Lung (tissue), 11 donors: ENCODE measurements at regions not wholly inside any gene's neighbourhood (a gene's known extent, or its start where the extent isn't known, plus 50 kb on each side); places are given as distances from the start of the nearest gene placed in this dataset.

Experiments used
- ATAC-seq: fragments of 200-7000 bp; cut with Tn5 transposase; one replicate; pipeline ENCODE4 v1.9.1; 2020; ENCODE audit warnings: moderate number of reproducible peaks; ENCODE audit not compliant: insufficient read depth, low FRiP score
- DNase-seq, 3 donors: peaks; one replicate each; pipeline ENCODE4 v3.0.0-alpha.2; 2013 to 2017
- H3K27ac ChIP-seq, 2 donors: one replicate each; pipeline ENCODE4 v1.5.1; 2013; ENCODE audit warnings: mild to moderate bottlenecking in 2 of 2, moderate library complexity in 2 of 2, control low read depth in 1 of 2, inconsistent platforms in 1 of 2, low read depth in 1 of 2, low read length in 1 of 2
- H3K27me3 ChIP-seq, 3 donors: one replicate each; pipeline ENCODE4 v1.5.1; 2013; ENCODE audit warnings: low read length in 2 of 3; ENCODE audit not compliant: control insufficient read depth in 3 of 3, insufficient read depth in 3 of 3
- H3K36me3 ChIP-seq, 4 donors: one replicate each; pipeline ENCODE4 v1.5.1; 2013; ENCODE audit warnings: low read length in 4 of 4, mild to moderate bottlenecking in 1 of 4, moderate library complexity in 1 of 4; ENCODE audit not compliant: control insufficient read depth in 4 of 4, insufficient read depth in 4 of 4
- H3K4me1 ChIP-seq, 5 donors: one replicate each; pipeline ENCODE4 v1.5.1; 2013; ENCODE audit warnings: low read length in 5 of 5, mild to moderate bottlenecking in 2 of 5, moderate library complexity in 1 of 5; ENCODE audit not compliant: control insufficient read depth in 5 of 5, insufficient read depth in 5 of 5
- H3K4me3 ChIP-seq: one replicate; pipeline ENCODE4 v1.5.1; 2013; ENCODE audit warnings: mild to moderate bottlenecking, control low read depth, moderate library complexity
- H3K9ac ChIP-seq, 2 donors: one replicate each; pipeline ENCODE4 v1.5.1; 2013; ENCODE audit warnings: low read length in 2 of 2, control low read depth in 1 of 2; ENCODE audit not compliant: insufficient read depth in 1 of 2
- H3K9me3 ChIP-seq, 4 donors: one replicate each; pipeline ENCODE4 v1.5.1; 2013; ENCODE audit warnings: low read length in 3 of 4, mild to moderate bottlenecking in 1 of 4, moderate library complexity in 1 of 4; ENCODE audit not compliant: control insufficient read depth in 4 of 4, insufficient read depth in 3 of 4
- CTCF ChIP-seq: IDR thresholded peaks from 2 replicates; pipeline ENCODE4 v1.5.1; 2012; ENCODE audit warnings: mild to moderate bottlenecking; ENCODE audit errors: control extremely low read depth, extremely low read depth
- WGBS, 2 donors: extraction: QIAGEN DNeasy Blood & Tissue Kit; methylation state at CpG; one replicate each; pipeline ENCODE4 v1.1.7; 2013; 5-methylcytosine and 5-hydroxymethylcytosine counted together
- donor health status: control.
- donor health status: control.
- donor health status: Bipolar disorder and iron deficiency.
- donor health status: healthy.
- donor health status: DM: yes; HTN: yes; CAD: no.

- TF ChIP-seq CTCF = no peak
- no peak for DNase-seq
- H3K27ac ChIP-seq = no peak overlapping the region
- H3K9me3 ChIP-seq = peaks cover 0 to 9% (median 0%) of the 10 kb centered on the region in 4 donors
- H3K4me1 ChIP-seq = peaks cover 0 to 3% (median 0%) of the 10 kb centered on the region in 5 donors
- H3K36me3 ChIP-seq = no peaks in the 10 kb centered on the region
- no peak for ATAC-seq
- WGBS, 2 donors = 69 to 78% methylated on average over 4 of the region's 4 CpGs
- no peak overlapping the region for H3K4me3 ChIP-seq
- H3K9ac ChIP-seq = no peak overlapping the region
- H3K27me3 ChIP-seq = no peaks in the 10 kb centered on the region
These were observed 737.2 kb downstream of the CDH11 start for GRCh38 chr16:64384636-64385035.

GRCh38 chr16:64381979-64382378 lies 739.9 kb downstream of the CDH11 start:
- Histone ChIP-seq H3K27ac (no peak overlapping the region), H3K36me3 (no peaks in the 10 kb centered on the region), H3K9ac (no peak overlapping the region), H3K4me1 (peaks cover 0 to 3% (median 0%) of the 10 kb centered on the region in 5 donors), H3K27me3 (no peaks in the 10 kb centered on the region), H3K9me3 (peaks cover 0 to 9% (median 0%) of the 10 kb centered on the region in 4 donors), H3K4me3 (no peak overlapping the region)
- TF ChIP-seq CTCF = no peak
- no peak for ATAC-seq
- WGBS, 2 donors = 94% methylated on average over 4 of the region's 4 CpGs
- no peak for DNase-seq

- no peak overlapping the region for H3K9ac ChIP-seq
- no peak overlapping the region for H3K4me3 ChIP-seq
- peaks cover 0 to 3% (median 0%) of the 10 kb centered on the region in 5 donors for H3K4me1 ChIP-seq
- ATAC-seq (no peak), DNase-seq (no peak)
- no peaks in the 10 kb centered on the region for H3K27me3 ChIP-seq
- 78 to 85% methylated on average over 3 of the region's 3 CpGs for WGBS, 2 donors
- H3K27ac ChIP-seq = no peak overlapping the region
- no peaks in the 10 kb centered on the region for H3K36me3 ChIP-seq
- H3K9me3 ChIP-seq = peaks cover 0 to 9% (median 0%) of the 10 kb centered on the region in 4 donors
- TF ChIP-seq CTCF = no peak
These were observed 741.1 kb downstream of the CDH11 start for GRCh38 chr16:64380751-64381150.

- 75 to 79% methylated on average over 3 of the region's 3 CpGs for WGBS, 2 donors
- no peak for TF ChIP-seq CTCF
- Histone ChIP-seq H3K9ac (no peak overlapping the region), H3K36me3 (no peaks in the 10 kb centered on the region), H3K27ac (no peak overlapping the region), H3K4me1 (no peaks in the 10 kb centered on the region), H3K9me3 (no peaks in the 10 kb centered on the region), H3K27me3 (no peaks in the 10 kb centered on the region), H3K4me3 (no peak overlapping the region)
- ATAC-seq = no peak
- DNase-seq = peak in 1 of 3 donors; percentile 10
These were observed 746.4 kb downstream of the CDH11 start for GRCh38 chr16:64375391-64375980.
